ENCODE measurements at regions not wholly inside any gene's neighbourhood (a gene's known extent, or its start where the extent isn't known, plus 50 kb on each side); places are given as distances from the start of the nearest gene placed in this dataset.

DNA sequence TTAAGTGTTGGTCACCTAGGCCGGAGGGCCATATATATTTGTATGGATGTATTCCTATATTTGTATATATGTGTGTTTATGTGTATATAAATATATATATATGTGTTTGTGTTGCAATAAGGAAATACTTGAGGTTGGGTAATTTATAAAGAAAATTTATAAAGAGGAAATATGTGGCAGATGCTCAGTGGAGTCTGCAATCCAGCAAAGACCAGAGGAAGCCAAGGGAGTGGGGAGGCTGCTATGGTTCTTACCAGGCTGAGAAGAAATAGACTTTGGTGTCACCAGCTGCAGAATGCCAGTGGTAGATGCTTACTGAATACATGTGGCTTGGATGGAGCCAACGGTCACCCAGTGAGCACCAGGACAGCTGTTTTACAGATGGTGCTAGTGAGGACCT lies 97.4 kb upstream of the ELOVL5 start:
- no peak overlapping the region for H3K27ac ChIP-seq
- no peak overlapping the region for H3K4me3 ChIP-seq (ENCODE audit: low read depth in 1 of 2, low read length in 1 of 2)
- no peaks in the 10 kb centered on the region for H3K36me3 ChIP-seq
- no peaks in the 10 kb centered on the region for H3K27me3 ChIP-seq
- H3K4me1 ChIP-seq (ENCODE audit: control insufficient read depth in 1 of 2, insufficient read depth in 1 of 2, low read depth in 1 of 2, low read length in 1 of 2): peaks cover 10 to 14% of the 10 kb centered on the region in 2 experiments
- no peaks in the 10 kb centered on the region for H3K9me3 ChIP-seq
- TF ChIP-seq, protein P1, sequence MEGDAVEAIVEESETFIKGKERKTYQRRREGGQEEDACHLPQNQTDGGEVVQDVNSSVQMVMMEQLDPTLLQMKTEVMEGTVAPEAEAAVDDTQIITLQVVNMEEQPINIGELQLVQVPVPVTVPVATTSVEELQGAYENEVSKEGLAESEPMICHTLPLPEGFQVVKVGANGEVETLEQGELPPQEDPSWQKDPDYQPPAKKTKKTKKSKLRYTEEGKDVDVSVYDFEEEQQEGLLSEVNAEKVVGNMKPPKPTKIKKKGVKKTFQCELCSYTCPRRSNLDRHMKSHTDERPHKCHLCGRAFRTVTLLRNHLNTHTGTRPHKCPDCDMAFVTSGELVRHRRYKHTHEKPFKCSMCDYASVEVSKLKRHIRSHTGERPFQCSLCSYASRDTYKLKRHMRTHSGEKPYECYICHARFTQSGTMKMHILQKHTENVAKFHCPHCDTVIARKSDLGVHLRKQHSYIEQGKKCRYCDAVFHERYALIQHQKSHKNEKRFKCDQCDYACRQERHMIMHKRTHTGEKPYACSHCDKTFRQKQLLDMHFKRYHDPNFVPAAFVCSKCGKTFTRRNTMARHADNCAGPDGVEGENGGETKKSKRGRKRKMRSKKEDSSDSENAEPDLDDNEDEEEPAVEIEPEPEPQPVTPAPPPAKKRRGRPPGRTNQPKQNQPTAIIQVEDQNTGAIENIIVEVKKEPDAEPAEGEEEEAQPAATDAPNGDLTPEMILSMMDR (IDR thresholded peaks at IDR 0.05): no peak

DNA sequence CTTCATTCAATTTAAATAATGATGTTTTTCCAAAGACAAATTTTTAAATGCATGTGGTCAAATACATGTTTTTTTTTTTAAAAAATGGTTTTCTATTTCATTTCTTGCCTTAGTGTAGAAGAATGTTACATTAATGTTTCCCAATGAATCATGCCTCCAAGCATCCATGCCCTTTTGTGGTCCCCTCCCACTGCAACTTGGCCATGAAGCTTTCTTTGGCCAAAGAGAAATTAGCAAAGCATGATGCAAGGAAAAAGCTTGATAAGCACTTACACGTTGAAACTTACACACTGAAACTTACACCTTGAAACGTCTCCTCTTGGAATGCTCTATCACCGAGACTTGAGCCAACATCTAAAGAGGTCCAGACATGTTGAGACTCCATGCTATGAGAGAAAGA lies 93.0 kb upstream of the ELOVL5 start:
- H3K4me3 ChIP-seq (ENCODE audit: low read depth in 1 of 2, low read length in 1 of 2): no peak overlapping the region
- no peak overlapping the region for H3K27ac ChIP-seq
- H3K9me3 ChIP-seq: no peaks in the 10 kb centered on the region
- H3K4me1 ChIP-seq (ENCODE audit: control insufficient read depth in 1 of 2, insufficient read depth in 1 of 2, low read depth in 1 of 2, low read length in 1 of 2): peaks cover 10 to 14% of the 10 kb centered on the region in 2 experiments
- TF ChIP-seq, protein P1 (IDR thresholded peaks at IDR 0.05): no peak
- no peaks in the 10 kb centered on the region for H3K27me3 ChIP-seq
- no peaks in the 10 kb centered on the region for H3K36me3 ChIP-seq

DNA sequence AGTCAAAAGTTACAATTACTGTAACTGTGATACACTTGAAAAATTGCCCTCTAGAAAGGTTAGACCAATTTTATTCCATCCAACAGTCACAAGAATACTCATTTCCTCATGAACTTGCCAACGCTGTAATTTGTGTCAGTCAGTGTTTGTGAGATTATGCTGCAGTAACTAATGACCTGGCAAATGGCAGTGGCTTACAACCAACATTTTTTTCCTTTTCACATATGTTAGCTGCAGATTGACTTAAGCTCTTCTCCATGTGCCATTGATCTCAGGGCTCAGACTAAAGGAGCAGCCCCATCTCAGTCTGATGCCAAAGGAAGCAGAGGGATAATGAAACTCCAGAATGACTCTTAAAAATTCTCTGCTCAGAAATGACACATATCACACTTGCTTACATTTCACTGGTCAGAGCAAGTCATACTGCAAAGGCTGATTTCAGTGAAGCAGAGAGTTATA lies 92.3 kb upstream of the ELOVL5 start:
- no peak overlapping the region for H3K4me3 ChIP-seq (ENCODE audit: low read depth in 1 of 2, low read length in 1 of 2)
- no peaks in the 10 kb centered on the region for H3K9me3 ChIP-seq
- H3K27me3 ChIP-seq: no peaks in the 10 kb centered on the region
- no peaks in the 10 kb centered on the region for H3K36me3 ChIP-seq
- peaks cover 5 to 8% of the 10 kb centered on the region in 2 experiments for H3K4me1 ChIP-seq (ENCODE audit: control insufficient read depth in 1 of 2, insufficient read depth in 1 of 2, low read depth in 1 of 2, low read length in 1 of 2)
- H3K27ac ChIP-seq: no peak overlapping the region
- TF ChIP-seq, protein P1 (IDR thresholded peaks at IDR 0.05): no peak

DNA sequence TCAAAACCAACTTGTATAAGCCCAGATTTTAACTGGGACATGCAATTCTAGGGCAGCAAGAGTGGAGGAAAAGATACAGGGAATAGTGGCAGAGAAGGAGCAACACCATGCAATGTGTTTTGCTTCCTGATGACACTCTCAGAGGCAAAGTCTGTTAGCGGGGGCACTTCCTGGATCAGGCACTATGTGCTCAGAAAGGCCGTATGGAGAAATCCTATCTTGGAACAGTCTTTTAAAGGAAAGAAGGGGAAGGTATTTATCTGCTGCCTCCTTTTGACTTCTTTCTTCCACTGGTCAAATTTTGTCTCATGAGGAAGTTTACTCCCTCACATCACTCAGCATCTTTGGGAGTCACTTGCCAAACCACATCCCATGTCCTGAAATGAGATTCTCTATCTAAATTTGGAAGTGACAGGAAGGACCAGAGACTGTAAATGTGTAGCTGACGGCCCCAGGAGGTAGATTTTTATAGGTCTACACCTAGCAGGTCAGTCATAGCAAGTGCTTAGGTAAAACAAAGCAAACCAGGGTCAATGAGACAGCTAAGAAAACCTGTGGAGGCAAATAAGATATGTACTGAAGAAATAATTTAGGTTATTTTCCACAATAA lies 91.7 kb upstream of the ELOVL5 start:
- H3K27ac ChIP-seq: no peak overlapping the region
- no peaks in the 10 kb centered on the region for H3K36me3 ChIP-seq
- peaks cover 0 to 3% of the 10 kb centered on the region in 2 experiments for H3K4me1 ChIP-seq (ENCODE audit: control insufficient read depth in 1 of 2, insufficient read depth in 1 of 2, low read depth in 1 of 2, low read length in 1 of 2)
- no peak overlapping the region for H3K4me3 ChIP-seq (ENCODE audit: low read depth in 1 of 2, low read length in 1 of 2)
- H3K9me3 ChIP-seq: no peaks in the 10 kb centered on the region
- H3K27me3 ChIP-seq: no peaks in the 10 kb centered on the region
- TF ChIP-seq, protein P1 (IDR thresholded peaks at IDR 0.05): no peak

DNA sequence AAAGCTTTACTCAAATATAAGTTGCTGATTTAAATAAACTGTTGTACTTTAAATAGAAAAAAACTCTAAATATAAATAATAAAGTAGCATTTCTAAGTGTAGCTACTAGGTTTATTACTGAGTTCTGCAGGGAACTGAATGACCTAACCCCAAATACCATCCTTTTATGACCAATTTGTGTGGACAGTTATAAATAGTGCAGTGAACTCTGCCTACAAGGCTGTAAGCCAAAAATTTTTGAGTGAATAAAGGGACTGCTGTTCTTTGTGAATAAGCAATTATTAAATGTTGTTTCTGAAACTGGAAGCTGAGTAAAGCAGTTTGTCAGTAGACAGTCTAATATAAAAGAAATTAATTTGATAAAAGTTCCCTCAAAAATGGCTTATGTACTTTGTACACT lies 90.8 kb upstream of the ELOVL5 start:
- H3K27me3 ChIP-seq: no peaks in the 10 kb centered on the region
- H3K36me3 ChIP-seq: no peaks in the 10 kb centered on the region
- H3K9me3 ChIP-seq: no peaks in the 10 kb centered on the region
- H3K4me3 ChIP-seq (ENCODE audit: low read depth in 1 of 2, low read length in 1 of 2): no peak overlapping the region
- H3K27ac ChIP-seq: no peak overlapping the region
- TF ChIP-seq, protein P1 (IDR thresholded peaks at IDR 0.05): no peak
- H3K4me1 ChIP-seq (ENCODE audit: control insufficient read depth in 1 of 2, insufficient read depth in 1 of 2, low read depth in 1 of 2, low read length in 1 of 2): peaks cover 0 to 3% of the 10 kb centered on the region in 2 experiments

All from neutrophil (primary cell).